ENCODE measurements at regions not wholly inside any gene's neighbourhood (a gene's known extent, or its start where the extent isn't known, plus 50 kb on each side); places are given as distances from the start of the nearest gene placed in this dataset.
"Not testable (repeated sequence)": the region's sequence is repeated elsewhere in the genome, so short reads cannot be mapped to it uniquely, and the experiment has no call there.

GRCh38 chr11:71698961-71699360, 116.3 kb upstream of the KRTAP5-11 start:
- H2AFZ ChIP-seq (ENCODE audit: low read depth); H3K36me3 ChIP-seq (ENCODE audit: insufficient read depth); H3K27me3 ChIP-seq (ENCODE audit: insufficient read depth, low read depth); H3K9ac ChIP-seq; H3K4me2 ChIP-seq; H3K4me1 ChIP-seq (ENCODE audit: low read depth, poor library complexity, severe bottlenecking); H4K20me1 ChIP-seq (ENCODE audit: insufficient read depth); H3K79me2 ChIP-seq (ENCODE audit: insufficient read depth, low read depth); H3K4me3 ChIP-seq (IDR thresholded peaks at IDR 0.05; ENCODE audit: insufficient read depth, low read depth, low read length); H3K27ac ChIP-seq: not testable (repeated sequence)
- peak; percentile 28 for TF ChIP-seq CTCF (conservative IDR thresholded peaks at IDR 0.05; ENCODE audit: low read depth, low read length)

GRCh38 chr11:71701435-71702291, 119.0 kb upstream of the KRTAP5-11 start:
- H2AFZ ChIP-seq (ENCODE audit: low read depth); H3K4me3 ChIP-seq (IDR thresholded peaks at IDR 0.05; ENCODE audit: insufficient read depth, low read depth, low read length); H4K20me1 ChIP-seq (ENCODE audit: insufficient read depth); H3K27me3 ChIP-seq (ENCODE audit: insufficient read depth, low read depth); H3K79me2 ChIP-seq (ENCODE audit: insufficient read depth, low read depth); H3K4me1 ChIP-seq (ENCODE audit: low read depth, poor library complexity, severe bottlenecking); H3K9ac ChIP-seq; H3K36me3 ChIP-seq (ENCODE audit: insufficient read depth); H3K4me2 ChIP-seq; H3K27ac ChIP-seq: not testable (repeated sequence)

GRCh38 chr11:71705086-71705737, 122.5 kb upstream of the KRTAP5-11 start:
- H3K9ac ChIP-seq; H3K79me2 ChIP-seq (ENCODE audit: insufficient read depth, low read depth); H3K4me2 ChIP-seq; H3K4me3 ChIP-seq (IDR thresholded peaks at IDR 0.05; ENCODE audit: insufficient read depth, low read depth, low read length); H3K27me3 ChIP-seq (ENCODE audit: insufficient read depth, low read depth); H3K36me3 ChIP-seq (ENCODE audit: insufficient read depth); H3K27ac ChIP-seq; H4K20me1 ChIP-seq (ENCODE audit: insufficient read depth); H2AFZ ChIP-seq (ENCODE audit: low read depth): not testable (repeated sequence)
- peaks cover 41% of the 10 kb centered on the region for H3K4me1 ChIP-seq (ENCODE audit: low read depth, poor library complexity, severe bottlenecking)

- H3K4me2 ChIP-seq; H3K27me3 ChIP-seq (ENCODE audit: insufficient read depth, low read depth); H3K4me3 ChIP-seq (IDR thresholded peaks at IDR 0.05; ENCODE audit: insufficient read depth, low read depth, low read length); H3K79me2 ChIP-seq (ENCODE audit: insufficient read depth, low read depth); H4K20me1 ChIP-seq (ENCODE audit: insufficient read depth); H3K27ac ChIP-seq; H2AFZ ChIP-seq (ENCODE audit: low read depth); H3K9ac ChIP-seq; H3K36me3 ChIP-seq (ENCODE audit: insufficient read depth): not testable (repeated sequence)
- peaks cover 41% of the 10 kb centered on the region for H3K4me1 ChIP-seq (ENCODE audit: low read depth, poor library complexity, severe bottlenecking)
Observed at GRCh38 chr11:71705738-71706432, 123.2 kb upstream of the KRTAP5-11 start.

GRCh38 chr11:71707083-71707482, 124.4 kb upstream of the KRTAP5-11 start:
- not testable (repeated sequence) for H3K9ac ChIP-seq; H3K4me2 ChIP-seq; H3K27me3 ChIP-seq (ENCODE audit: insufficient read depth, low read depth); H3K79me2 ChIP-seq (ENCODE audit: insufficient read depth, low read depth); H4K20me1 ChIP-seq (ENCODE audit: insufficient read depth); H3K36me3 ChIP-seq (ENCODE audit: insufficient read depth); H3K4me3 ChIP-seq (IDR thresholded peaks at IDR 0.05; ENCODE audit: insufficient read depth, low read depth, low read length); H2AFZ ChIP-seq (ENCODE audit: low read depth)
- peak overlapping the region; percentile 100; the same call in 1 of the 2 replicates for H3K27ac ChIP-seq
- peaks cover 52% of the 10 kb centered on the region for H3K4me1 ChIP-seq (ENCODE audit: low read depth, poor library complexity, severe bottlenecking)

GRCh38 chr11:71709541-71709940, 123.5 kb upstream of the DEFB108B start:
- Histone ChIP-seq H3K27ac (peak overlapping the region; percentile 100), H3K4me2 (peak overlapping the region; percentile 95), H3K4me1 (ENCODE audit: low read depth, poor library complexity, severe bottlenecking) (peaks cover 69% of the 10 kb centered on the region), H2AFZ (ENCODE audit: low read depth) (peak overlapping the region; percentile 26; the same call in 1 of the 2 replicates), H3K9ac (peak overlapping the region; percentile 94)
- not testable (repeated sequence) for H4K20me1 ChIP-seq (ENCODE audit: insufficient read depth); H3K27me3 ChIP-seq (ENCODE audit: insufficient read depth, low read depth); H3K36me3 ChIP-seq (ENCODE audit: insufficient read depth); H3K79me2 ChIP-seq (ENCODE audit: insufficient read depth, low read depth); H3K4me3 ChIP-seq (IDR thresholded peaks at IDR 0.05; ENCODE audit: insufficient read depth, low read depth, low read length)

GRCh38 chr11:71710171-71710671, 122.8 kb upstream of the DEFB108B start:
- H3K27ac ChIP-seq, result peak overlapping the region; percentile 100
- not testable (repeated sequence) for H3K27me3 ChIP-seq (ENCODE audit: insufficient read depth, low read depth); H4K20me1 ChIP-seq (ENCODE audit: insufficient read depth); H3K36me3 ChIP-seq (ENCODE audit: insufficient read depth); H3K79me2 ChIP-seq (ENCODE audit: insufficient read depth, low read depth); H3K4me3 ChIP-seq (IDR thresholded peaks at IDR 0.05; ENCODE audit: insufficient read depth, low read depth, low read length)
- peak overlapping the region; percentile 95 for H3K4me2 ChIP-seq
- peak overlapping the region; percentile 94 for H3K9ac ChIP-seq
- peak overlapping the region; percentile 27; the same call in 1 of the 2 replicates for H2AFZ ChIP-seq (ENCODE audit: low read depth)
- peaks cover 73% of the 10 kb centered on the region for H3K4me1 ChIP-seq (ENCODE audit: low read depth, poor library complexity, severe bottlenecking)

- Histone ChIP-seq H3K9ac (peak overlapping the region; percentile 94), H3K27ac (peak overlapping the region; percentile 100), H3K4me1 (ENCODE audit: low read depth, poor library complexity, severe bottlenecking) (peaks cover 80% of the 10 kb centered on the region), H3K4me2 (peak overlapping the region; percentile 95), H2AFZ (ENCODE audit: low read depth) (peak overlapping the region; percentile 27; the same call in 1 of the 2 replicates)
- H3K27me3 ChIP-seq (ENCODE audit: insufficient read depth, low read depth); H3K36me3 ChIP-seq (ENCODE audit: insufficient read depth); H3K4me3 ChIP-seq (IDR thresholded peaks at IDR 0.05; ENCODE audit: insufficient read depth, low read depth, low read length); H3K79me2 ChIP-seq (ENCODE audit: insufficient read depth, low read depth); H4K20me1 ChIP-seq (ENCODE audit: insufficient read depth): not testable (repeated sequence)
Observed at GRCh38 chr11:71710701-71711385, 122.2 kb upstream of the DEFB108B start.
